HG02938 (cell line): ENCODE measurements at regions not wholly inside any gene's neighbourhood (a gene's known extent, or its start where the extent isn't known, plus 50 kb on each side); places are given as distances from the start of the nearest gene placed in this dataset.

Experiments used
- ATAC-seq: cut with Tn5 transposase; IDR thresholded peaks from one replicate; pipeline ENCODE4 v1.9.1; 2021; ENCODE audit warnings: mild to moderate bottlenecking, moderate library complexity; ENCODE audit not compliant: unreplicated experiment

- no peak for ATAC-seq
These were observed 119.6 kb downstream of the CBLL2 start for GRCh38 chrX:22392133-22392948.

- no peak for ATAC-seq
These were observed 122.7 kb downstream of the CBLL2 start for GRCh38 chrX:22395372-22395771.

DNA sequence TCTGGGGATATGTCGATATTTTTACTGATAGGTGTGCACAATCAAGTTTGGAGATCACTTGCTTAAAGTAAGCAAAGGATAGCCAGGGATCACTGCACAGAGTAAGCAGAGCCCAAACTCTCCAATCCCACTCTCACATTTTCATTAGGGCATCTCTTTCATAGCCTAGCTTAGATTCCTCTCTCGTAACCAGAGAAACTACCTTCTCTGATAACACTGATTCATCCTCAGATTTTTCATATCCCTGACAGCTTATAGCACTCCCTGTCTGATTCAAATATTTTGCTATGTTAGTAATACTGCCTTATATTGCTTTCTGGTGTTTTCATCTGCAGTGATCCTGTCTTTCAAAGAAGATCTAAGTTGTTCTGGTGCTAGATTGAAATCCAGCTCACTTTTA, 123.7 kb downstream of the CBLL2 start:
- ATAC-seq: no peak

- ATAC-seq: no peak
These were observed 124.9 kb downstream of the CBLL2 start for GRCh38 chrX:22397566-22397965.

- ATAC-seq: no peak
These were observed 126.9 kb downstream of the CBLL2 start for GRCh38 chrX:22399437-22400192.

DNA sequence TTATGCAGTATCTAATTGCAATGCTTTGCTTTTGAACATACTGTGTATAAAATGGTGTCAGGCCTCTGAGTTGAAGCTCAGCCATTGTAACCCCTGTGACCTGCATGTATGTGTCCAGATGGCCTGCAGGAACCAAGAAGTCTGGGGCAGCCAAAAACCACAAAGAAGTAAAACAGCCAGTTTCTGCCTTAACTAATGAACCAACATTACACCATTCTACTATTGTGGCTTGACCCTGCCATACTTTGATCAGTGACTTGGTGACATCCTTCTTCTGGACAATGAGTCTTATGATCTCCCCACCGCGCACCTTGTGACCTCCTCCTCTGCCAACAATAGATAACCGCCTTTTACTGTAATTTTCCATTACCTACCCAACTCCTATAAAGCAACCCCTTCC, 131.6 kb downstream of the CBLL2 start:
- no peak for ATAC-seq

- no peak for ATAC-seq
These were observed 133.6 kb downstream of the CBLL2 start for GRCh38 chrX:22406201-22406737.

DNA sequence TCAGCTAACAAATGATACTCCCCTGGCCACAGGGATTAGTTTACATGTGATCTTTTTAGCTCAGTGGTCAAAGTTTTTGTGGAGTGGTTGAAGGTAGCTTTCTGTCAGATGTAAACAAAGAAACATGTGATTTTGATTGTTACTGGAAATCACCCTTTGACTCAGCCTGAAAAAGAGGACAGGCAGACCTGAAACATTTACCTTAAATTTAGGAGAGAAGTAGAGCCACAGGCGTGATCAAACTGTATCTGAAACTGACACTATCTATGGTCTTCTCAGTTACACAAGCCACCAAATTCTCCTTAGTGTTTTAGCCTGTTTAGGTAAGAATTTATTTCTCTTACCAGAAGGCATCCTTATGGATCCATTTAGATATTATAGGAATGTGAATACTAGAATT, 136.7 kb downstream of the CBLL2 start:
- no peak for ATAC-seq

DNA sequence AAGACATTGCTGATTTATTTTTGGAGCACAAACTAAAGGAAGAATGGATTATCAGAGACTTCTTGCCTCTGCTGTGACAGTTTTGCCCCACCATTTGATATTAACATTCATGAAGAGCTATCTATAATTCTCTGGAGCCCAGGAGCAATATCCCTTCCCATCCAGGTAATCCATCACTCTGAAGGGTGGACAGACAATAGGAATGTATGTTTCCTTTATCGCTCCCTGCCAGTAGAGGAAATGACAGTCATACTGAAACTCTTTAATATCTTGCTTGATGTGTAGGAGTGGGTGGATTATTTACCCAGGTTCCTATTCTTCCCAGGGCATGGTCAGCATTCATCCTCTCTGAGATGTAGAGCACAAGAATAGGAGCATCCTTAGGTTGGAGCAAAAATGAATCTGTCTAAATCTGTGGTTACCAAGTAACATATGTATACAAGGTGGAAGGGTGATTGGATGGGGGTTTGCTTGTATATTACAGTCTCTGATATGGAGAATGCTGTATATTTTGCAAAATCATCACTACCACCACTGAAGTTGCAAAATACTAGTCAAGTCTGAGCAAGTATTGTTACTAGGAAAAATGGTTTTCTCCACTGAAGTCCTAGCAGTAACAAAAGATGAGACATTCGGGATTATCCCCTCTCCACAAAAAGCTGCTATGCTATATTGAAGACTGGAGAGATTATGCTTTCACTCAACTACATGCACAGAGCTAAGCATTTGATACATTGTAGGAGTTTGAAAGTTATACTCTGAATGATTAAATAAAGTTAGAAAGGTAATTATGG, 151.6 kb downstream of the CBLL2 start:
- no peak for ATAC-seq

DNA sequence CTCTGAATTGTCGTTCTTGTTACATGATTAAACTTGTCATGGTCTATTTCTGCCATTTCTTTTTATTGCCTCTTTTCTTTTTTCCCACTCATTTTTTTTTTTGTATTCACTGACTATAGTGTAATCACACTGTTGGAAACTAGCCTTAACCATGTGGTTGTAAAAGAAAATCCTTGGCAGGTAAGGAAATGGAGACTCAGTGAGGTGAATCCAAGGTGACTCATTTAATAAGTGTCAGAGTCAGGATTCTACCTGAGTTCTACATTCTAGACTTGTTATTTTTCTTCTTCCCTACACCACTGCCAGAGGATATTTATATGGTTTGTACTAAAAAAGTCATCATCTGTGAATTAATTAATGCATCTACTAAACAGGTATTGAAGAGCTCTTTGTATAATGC, 152.2 kb downstream of the CBLL2 start:
- no peak for ATAC-seq

GRCh38 chrX:22429704-22430103, 157.0 kb downstream of the CBLL2 start:
- no peak for ATAC-seq

DNA sequence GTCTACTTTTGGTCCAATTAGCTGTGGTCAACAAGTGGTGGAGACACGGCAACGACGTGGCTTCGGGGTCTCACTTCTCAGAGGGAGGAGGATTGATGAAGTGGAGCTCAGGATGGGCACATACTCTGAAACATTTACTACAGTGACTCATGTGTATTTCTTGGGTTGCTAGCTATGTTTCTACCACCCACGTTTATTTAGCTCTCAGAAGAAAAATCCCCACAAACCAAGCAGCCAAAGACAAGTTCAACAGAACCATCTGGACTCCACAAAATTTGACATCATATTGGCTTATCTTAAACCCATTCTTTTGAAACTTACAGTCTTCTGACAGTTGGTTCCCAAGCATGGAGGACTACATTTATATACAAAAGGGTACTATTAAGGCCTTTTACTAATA, 158.0 kb downstream of the CBLL2 start:
- ATAC-seq: no peak

DNA sequence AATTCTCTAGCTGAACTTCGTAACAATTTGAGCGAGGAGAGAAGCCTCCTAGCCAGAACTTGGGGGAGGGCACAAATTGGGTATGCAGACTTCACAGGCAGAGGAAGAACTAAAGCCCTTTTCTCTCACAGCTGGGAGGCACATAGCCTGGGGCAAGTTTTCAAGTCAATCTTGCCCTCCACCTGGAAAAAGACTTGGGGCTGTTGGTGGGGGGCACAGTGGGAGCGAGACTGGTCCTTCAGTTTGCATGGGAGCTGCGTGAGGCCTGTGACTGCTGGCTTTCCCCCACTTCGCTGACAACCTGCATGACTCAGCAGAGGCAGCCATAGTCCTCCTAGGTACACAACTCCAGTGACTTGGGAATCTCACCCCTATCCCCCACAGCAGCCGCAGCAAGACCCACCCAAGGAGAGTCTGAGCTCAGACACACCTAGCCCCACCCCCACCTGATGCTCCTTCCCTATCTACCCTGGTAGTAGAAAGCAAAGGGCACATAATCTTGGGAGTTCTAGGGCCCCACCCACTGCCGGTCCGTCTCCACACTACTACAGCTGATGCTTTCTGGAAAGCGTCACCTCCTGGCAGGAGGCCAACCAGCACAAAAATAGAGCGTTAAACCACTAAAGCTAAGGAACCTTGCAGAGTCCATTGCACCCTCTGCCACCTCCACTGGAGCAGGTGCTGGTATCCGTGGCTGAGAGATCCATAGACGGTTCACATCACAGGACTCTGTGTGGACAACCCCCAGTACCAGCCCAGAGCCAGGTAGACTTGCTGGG, 160.8 kb downstream of the CBLL2 start:
- no peak for ATAC-seq

- ATAC-seq: no peak
These were observed 173.2 kb downstream of the CBLL2 start for GRCh38 chrX:22445880-22446279.

DNA sequence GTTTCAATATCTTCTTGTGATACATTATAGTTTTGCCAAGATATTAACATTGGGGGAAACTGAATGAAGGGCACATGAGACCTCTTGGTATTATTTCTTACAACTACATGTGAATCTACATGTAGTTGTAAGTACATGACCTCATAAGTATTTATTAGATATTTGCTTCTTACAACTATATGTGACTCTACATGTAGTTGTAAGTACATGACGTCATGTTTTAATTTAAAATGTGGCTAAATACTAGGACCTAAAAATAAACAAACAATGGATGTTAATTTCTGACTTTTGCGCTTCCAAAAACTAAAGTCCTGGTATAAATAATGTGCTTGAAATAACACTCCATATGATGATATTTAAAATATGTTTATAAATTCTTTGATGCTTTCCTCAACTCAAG, 190.2 kb downstream of the CBLL2 start:
- ATAC-seq: no peak

GRCh38 chrX:22467571-22467970, 194.9 kb downstream of the CBLL2 start:
- no peak for ATAC-seq

DNA sequence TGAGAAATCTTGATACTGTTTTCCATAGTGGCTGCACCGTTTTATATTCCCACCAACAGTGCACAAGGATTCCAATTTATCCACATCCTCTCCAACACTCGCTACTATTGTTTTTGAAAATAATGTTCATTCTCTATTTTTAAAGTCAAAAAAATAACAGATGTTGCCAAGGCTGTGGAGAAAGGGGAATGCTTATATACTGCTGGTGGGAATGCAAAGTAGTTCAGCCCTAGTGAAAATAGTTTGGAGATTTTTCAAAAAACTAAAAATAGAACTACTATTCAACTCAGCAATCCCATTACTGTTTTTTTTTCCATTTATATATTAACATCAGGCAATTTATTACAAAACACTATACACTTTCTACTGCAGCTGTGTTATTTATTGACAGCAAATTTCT, 208.7 kb downstream of the CBLL2 start:
- no peak for ATAC-seq

DNA sequence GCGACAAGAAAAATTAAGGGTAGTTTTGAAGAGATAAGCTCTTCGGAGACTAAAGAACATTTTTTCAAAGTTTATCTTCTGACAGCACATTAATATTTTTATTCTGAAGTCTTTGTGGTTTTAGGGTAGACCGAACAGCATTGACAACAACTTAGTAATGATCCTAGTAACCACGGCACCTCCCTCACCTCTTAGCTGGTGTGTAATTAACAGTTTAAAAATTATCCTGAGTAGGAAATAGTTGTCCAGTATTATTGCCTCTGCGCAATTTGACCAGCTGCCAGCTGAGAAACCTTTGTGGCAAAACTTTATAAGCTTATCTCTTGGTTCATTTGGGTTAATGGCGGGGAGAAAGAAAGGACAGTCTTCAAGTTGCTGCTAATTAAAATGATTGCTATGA, 213.6 kb downstream of the CBLL2 start:
- no peak for ATAC-seq

DNA sequence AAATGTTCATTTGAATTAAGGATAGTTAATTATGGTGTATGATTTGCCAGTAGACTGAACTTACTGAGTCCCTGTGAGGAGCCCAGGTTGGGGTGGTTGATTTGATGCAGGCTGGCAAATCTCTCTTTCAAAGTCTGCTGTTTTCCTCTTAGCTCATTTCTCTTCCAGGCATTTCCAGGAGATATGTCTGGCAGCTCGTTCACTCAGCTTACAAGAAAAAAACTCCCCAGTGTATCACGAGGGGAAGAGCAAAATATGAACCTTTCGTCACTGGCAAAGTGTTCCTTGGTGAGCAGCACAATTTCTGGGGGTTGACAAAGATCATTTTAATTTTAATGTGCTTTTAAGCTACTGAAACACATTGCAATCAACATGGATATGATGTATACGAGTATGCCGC, 244.2 kb downstream of the CBLL2 start:
- no peak for ATAC-seq

GRCh38 chrX:22520128-22520828, 247.6 kb downstream of the CBLL2 start:
- ATAC-seq: no peak
